SU-DHL-6 (cell line): ENCODE measurements at regions not wholly inside any gene's neighbourhood (a gene's known extent, or its start where the extent isn't known, plus 50 kb on each side); places are given as distances from the start of the nearest gene placed in this dataset.

Experiments
- CTCF ChIP-seq: fragments of 200-600 bp; sonication (generic); IDR thresholded peaks from one replicate; pipeline ENCODE4 v1.5.1; 2017; ENCODE audit warnings: antibody characterized with exemption, mild to moderate bottlenecking, low read length, moderate library complexity; ENCODE audit not compliant: insufficient read depth, poor library complexity, severe bottlenecking
- EZH2phosphoT487 ChIP-seq: fragments of 200-600 bp; sonication (generic), shearing (Covaris generic); conservative IDR thresholded peaks from 2 replicates; pipeline ENCODE4 v1.6.1; 2018; ENCODE audit warnings: mild to moderate bottlenecking, antibody characterized with exemption, low read length, moderate library complexity, mixed read lengths

DNA sequence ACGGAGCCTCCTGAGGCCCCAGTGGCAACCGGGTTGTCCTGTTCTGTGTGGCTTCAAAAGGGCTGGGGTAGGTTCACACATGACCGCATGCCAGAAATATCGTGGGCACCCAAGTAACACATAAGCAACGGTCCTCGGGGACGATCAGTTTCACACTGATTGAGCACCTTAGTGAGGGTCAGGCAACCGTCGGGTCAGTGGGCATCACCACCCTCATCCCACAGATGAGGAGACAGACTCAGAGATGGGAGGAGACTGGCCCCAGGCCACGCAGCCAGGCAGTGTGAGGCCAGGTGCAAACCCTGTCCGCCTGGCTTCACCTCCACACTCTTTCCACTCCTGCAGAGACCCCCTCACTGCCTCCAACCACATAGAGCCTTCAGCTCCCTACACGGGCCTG is 309.8 kb downstream of the MATN1 start:
- TF ChIP-seq CTCF (no peak), EZH2phosphoT487 (no peak)
